ENCODE measurements at regions not wholly inside any gene's neighbourhood (a gene's known extent, or its start where the extent isn't known, plus 50 kb on each side); places are given as distances from the start of the nearest gene placed in this dataset.

DNA sequence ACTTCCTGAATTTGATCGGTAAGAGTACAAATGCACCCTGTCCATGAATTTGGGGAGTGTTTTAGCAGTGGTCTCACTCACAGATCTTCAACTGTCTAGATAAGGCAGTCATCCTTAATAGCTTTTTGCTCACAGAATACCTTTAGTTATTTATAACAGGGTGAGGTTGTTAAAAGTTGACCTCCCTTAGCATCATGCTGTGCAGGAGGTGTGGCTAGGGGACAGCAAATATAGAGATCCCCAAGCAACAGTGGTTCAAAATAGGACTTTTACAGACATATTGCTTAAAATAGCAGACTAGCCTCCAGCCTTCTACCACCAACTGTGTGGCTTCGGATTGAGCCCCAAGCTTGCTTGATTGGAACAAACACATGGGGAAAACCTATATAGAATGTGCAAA, 724.4 kb downstream of the TLE1 start:
- DNase-seq = no peak

GRCh38 chr9:80964374-80964773, 725.0 kb downstream of the TLE1 start:
- DNase-seq = no peak

DNA sequence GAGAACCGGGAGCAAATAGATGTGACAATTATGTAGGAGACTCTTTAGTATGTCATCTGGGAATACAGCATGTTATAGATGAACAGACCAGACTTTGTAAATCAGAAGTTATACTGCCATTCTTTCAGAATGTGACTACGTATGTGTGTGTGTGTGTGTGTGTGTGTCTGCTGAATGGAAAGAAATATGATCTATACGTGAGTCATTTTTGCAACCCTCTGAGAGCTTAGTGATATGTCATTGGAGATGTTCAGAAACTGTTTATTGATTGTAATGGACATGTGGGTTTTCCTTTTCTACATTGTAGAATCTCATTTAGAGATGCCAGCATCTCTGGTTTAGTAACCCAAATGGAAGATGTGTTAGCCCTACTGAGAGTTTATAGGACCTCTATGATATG, 731.5 kb downstream of the TLE1 start:
- DNase-seq = no peak

DNA sequence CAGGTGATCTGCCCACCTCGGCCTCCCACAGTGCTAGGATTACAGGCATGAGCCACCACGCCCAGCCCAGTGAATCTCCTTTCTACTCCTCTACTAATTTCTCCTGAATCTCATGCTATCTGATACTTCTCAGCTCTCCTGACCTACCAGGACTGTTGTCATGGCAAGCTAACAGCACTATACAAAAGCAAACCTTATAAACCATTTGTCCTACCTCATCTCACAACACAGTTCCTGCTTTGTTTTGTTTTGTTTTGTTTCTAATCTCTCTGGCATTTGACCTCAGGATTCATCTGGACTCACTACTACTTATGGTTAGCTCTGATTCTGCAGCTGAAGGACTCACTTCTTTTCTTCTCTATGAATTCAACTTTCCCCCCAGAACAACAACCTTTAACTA, 734.8 kb downstream of the TLE1 start:
- no peak for DNase-seq

DNA sequence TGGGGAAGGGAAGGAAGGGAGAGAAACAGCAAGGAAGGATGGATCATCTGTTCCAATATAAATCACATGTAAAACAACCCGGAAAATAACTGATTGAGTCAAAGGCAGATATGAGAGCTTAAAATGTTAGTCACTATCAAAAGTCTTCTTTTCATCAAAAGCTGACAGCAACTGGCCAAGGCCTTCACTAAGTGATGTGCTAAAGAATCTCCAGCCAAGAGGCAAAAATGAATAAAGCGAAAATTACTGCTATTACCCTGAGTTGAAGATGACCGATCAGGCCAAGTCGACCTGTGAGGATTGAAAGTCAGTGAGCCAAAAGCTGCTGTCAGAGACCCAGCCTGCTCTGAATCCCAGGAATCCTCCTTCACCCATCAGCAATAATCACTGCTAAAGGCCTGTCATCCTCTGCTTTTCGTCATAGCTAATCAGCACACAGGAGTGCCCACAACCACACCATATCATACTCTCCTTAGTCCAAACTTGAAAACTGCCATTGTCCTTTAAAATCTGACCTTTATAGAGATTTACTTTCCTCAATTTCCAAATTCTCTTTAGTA, 736.9 kb downstream of the TLE1 start:
- no peak for DNase-seq

- DNase-seq = no peak
Observed at GRCh38 chr9:80951675-80952074, 737.7 kb downstream of the TLE1 start.

DNA sequence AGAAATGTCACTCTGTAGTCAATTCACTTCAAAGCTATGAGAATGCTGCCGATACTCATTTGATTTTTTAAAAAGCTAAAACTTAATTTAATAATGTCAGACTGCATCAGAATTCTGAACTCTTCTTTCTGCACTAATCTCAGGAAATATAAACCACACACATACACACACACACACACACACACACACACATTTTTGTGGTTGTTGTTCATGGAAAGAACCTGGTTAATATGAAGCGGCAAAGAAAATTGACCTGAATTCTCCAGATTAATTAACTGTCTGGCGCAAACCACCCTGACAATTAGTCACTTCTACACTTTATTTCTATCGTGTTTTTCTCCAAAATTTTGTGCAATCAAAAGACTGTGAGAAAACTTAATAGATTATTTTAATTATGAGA, 740.5 kb downstream of the TLE1 start:
- DNase-seq = no peak

- no peak for DNase-seq
Observed at GRCh38 chr9:80948066-80948465, 741.3 kb downstream of the TLE1 start.

DNA sequence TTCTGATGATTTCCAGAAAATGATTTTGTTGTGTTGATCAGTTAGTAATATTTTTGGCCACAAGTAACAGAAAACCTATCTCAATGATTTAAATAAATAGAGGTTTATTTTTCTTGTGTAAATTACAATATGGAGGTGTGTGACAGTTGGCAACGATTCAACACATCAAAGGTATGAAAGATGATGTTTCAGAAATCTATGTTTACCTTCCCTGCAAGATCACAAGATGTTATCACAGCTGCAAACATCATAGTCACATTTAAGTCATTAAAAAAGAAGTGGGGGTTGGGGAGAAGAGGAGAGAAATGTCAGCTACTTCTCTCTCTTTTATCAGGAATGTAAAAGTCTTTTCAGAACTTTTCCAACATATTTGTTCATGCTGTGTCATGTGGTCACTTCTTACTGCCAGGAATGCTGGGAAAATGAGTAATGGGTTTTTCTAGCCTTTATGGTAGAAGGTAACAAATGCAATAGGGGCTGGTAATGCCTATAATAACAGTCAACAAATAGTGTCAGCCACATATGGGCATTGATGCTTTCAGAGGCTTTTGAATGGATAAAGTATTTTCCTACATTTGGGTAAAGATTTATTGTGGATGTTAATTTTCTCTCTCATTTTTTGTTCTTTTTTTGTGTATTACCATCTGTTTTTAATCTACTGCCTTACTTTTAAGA, 742.7 kb downstream of the TLE1 start:
- no peak for DNase-seq

GRCh38 chr9:80945436-80945835, 743.9 kb downstream of the TLE1 start:
- DNase-seq = no peak

DNA sequence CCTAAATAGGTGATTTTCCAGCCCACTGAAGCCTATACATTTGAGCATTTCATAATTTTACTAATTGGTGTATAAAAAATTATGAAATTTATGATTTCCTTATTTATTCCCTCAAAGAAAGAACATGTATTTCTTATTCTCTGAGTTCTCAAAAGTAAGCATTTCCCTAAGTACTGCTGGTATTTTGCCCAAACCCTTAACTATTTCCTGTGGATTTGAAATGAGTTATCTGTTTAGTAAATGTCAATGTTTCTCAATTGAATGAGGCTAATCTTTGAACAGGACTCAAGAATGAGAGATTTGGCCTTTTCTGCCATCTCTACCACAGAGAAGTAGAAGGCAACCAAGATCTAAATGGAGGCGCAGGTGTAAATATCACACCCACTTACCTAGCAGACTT, 751.7 kb downstream of the TLE1 start:
- no peak for DNase-seq

DNA sequence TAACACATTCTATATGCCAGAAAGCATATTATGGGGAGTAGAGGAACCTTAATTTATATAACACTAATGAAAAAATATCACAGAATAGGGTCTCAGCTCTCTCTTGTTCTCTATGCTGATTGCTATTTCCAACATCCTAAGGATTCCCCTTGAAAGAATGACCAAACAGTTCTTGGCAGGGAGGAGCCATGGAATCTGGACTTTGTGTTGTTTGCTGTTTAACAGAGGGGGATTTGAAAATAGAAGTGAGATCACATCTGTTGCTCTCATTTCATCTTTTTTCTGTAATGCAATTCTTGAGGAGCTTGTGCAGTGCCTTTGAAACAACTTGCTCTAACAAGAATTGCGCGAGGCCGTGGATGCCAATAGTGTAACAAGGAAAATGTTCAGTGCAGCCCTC, 755.3 kb downstream of the TLE1 start:
- DNase-seq = no peak

DNA sequence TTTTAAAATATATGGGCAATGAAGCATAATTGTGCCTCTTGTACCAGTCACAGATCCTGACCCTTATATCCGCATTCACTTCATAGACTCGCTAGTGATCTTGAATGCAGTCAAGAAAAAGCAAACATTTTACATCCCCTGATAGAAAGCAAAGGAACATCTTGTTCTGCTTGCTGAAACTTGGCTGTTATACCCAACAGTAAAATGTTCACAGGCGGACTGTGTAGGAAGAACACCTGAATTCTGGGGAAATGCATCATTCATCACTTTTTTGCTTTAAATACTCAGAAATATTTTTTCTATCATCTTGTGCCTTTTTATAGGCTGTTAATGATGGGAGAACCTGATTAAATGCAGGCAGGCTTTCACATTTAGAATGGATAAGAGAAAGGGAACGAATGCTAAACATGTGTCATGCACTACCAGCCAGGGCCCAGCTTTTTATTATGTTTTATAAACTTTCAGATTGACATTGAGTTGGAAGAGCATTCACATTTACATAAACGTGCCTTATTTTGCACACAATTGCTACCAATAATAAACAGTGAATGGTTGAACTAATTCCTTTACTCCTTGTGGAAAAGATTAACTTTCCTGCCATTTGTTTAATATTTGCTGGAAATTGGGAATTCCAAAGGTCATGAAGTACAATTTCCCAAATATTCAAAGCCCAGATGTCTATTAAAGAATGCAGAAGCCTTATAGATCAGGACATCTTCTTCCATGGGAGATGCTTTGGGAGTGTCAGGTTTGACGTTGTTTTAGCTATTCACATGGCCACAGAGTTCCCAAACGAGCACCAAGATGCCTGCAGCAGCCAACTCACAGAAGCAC, 756.2 kb downstream of the TLE1 start:
- no peak for DNase-seq

DNA sequence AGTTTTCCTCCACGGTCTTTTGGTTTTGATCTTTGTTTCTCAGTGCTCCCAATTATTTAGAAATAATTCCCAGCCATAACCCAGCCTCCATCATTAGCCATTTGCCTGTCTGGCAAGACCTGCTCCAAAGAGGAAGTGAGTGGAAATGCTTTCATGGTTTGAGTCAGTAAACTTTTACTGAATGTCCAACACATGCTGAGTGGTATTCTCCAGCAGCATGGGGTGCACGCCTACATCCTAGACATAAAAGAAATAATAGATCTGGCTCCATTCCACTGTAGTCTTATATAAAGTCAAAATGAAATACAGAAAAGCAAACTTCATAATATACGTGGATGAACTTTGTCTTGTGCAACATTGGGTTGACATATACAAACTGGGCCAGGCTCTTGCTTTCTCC, 757.2 kb downstream of the TLE1 start:
- DNase-seq = no peak

DNA sequence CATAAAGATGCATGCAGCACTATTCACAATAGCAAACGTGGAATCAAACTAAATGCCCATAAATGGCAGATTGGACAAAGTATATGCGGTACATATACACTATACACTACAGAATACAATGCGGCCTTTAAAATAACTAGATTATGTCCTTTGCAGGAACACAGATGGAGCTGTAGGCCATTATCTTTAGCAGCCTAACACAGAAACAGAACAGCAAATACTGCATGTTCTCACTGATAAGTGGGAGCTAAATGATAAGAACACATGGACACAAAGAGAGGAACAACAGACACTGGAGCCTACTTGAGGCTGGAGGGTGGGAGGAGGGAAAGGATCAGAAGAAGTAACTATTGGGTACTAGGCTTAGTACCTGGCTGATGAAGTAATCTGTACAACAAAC, 758.2 kb downstream of the TLE1 start:
- no peak for DNase-seq

GRCh38 chr9:80928697-80929096, 760.6 kb downstream of the TLE1 start:
- no peak for DNase-seq

DNA sequence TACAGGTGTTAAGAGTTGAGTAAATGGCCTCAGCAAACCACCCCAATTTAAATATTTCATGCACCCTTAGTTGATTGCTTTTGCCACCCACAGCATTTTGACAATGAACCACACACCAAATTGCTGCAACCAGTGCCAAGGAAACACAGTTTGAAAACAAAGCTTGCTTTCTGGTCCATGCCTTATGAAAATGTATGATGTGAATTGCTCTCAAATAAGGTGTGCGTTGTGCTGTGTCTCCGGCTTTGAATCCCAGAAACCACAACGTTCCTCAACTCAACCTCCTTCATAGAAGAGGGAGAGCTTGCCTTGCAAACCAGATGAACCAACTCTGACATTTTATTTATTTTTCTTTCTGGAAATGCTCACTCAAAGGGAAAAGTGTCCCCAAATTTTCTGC, 762.7 kb downstream of the TLE1 start:
- no peak for DNase-seq

DNA sequence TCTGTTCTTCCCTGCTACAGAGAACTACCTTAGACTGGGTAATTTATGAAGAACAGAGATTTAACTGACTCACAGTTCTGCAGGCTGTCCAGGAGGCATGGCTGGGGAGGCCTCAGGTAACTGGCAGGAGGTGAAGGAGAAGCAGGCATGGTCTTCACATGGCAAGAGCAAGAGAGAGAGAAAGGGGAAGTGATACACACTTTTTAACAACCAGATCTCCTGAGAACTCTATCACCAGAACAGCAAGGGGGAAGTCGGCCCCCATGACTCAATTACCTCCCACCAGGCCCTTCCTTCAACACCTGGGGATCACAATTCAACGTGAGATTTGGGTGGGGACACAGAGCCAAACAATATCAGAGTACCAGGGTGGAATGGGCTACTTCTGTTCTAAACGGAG, 766.8 kb downstream of the TLE1 start:
- no peak for DNase-seq

DNA sequence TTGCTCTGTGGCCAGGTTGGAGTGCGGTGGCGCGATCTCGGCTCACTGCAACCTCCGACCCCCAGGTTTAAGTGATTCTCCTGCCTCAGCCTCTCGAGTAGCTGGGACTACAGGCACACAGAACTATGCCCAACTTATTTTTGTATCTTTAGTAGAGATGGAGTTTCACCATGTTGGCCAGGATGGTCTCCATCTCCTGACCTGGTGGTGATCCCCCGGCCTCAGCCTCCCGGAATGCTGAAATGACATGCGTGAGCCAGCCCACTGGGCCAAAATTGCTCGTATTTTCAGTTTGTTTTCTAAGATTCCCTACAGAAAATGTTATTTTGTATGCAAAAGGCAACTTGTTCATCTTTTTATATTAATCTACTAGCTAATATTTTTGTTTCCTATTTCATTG, 782.6 kb downstream of the TLE1 start:
- DNase-seq = no peak

DNA sequence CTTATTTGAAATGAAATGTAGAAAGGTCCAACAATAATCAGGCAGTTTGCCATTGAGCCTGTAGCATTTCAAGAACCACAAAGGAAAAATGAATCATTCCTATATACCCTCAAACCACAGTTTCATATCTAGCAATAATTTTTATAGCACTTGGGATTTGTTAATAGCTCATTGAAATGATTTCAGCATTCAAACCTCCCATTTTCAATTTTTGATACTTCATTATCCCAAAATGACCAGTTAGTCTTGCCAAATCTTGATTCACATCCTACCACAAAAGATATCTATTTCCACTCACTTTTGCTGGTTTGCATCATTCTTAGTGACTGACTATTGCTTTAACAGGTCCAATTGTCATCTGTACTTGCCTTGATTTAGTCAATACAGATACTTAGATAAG, 790.1 kb downstream of the TLE1 start:
- DNase-seq = no peak

DNA sequence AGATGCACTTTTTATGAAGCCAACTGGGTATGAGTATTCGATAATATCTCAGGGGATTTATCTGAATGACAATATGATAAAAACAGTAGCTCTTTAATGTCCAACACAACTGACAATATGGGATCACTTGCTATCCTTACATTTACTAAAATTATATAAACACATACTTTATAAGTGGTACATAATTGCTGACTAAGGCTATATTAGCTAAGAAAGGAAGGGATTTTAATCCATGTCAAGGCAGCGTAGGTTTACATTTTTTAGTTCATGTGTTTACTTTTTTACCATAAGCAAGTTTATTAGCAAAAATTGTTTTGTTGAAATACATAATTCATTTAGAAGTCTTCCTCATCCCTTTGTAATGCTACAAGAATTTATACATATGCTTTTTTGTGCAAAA, 796.2 kb downstream of the TLE1 start:
- DNase-seq = no peak

DNA sequence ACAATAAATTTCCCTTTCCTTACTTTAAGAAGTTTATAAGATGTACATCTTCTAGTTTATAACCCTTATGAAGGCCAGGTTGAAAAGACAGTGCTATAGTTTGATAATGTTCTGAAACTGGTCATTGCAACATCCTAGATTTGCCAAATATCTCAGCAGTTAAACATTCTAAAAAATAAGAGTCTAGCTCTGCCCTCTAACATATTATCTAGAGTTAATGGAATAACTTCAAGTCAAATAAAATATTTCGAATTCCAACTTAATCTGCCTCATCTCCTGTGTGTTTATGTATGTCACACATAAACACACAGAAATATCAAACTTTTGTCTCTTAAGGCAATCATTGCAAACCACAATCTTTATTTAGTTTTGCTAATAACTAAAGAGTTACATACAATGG, 796.6 kb downstream of the TLE1 start:
- DNase-seq = no peak

DNA sequence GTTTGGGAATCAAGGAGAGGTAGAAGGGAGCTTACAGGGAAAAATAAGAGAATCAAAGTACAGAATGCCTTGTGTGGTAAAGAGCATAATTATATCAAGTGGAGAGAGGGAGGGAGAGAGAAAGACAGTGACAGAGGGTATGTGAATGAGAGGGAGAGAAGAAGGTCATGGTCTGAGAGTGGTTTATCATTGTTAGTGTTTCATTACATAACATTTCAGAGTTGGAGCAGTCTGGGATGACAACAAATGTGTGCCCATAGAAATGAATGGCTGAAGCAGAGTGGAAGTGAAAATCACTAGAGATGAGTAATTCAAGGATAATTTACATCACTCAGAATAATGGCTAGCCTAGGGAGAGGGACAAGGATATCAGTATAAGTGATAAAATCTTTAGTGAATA, 799.2 kb downstream of the TLE1 start:
- DNase-seq = no peak

GRCh38 chr9:80885894-80886293, 803.5 kb downstream of the TLE1 start:
- no peak for DNase-seq
